T-helper 17 cell (primary cell): ENCODE measurements at regions not wholly inside any gene's neighbourhood (a gene's known extent, or its start where the extent isn't known, plus 50 kb on each side); places are given as distances from the start of the nearest gene placed in this dataset.

Experiments used
- ATAC-seq: fragments of 150-1000 bp; cut with Tn5 transposase; 2 replicates; pipeline ENCODE4 v1.10.0; 2021; ENCODE audit warnings: mild to moderate bottlenecking, moderate library complexity
- DNase-seq, 3 donors: peaks; one replicate each; pipeline versions ENCODE4 v3.0.0 to v3.0.0-alpha.2; 2020 to 2021
- H3K9me3 ChIP-seq: one replicate; pipeline ENCODE4 v1.7.0; 2013; ENCODE audit warnings: low read length, mild to moderate bottlenecking; ENCODE audit not compliant: control insufficient read depth, poor library complexity, severe bottlenecking
- H3K27ac Mint-ChIP-seq: one replicate; pipeline ENCODE4 v1.8.0; 2022; ENCODE audit warnings: mild to moderate bottlenecking, moderate library complexity, mixed read lengths
- H3K27me3 Mint-ChIP-seq: one replicate; pipeline ENCODE4 v1.8.0; 2022; ENCODE audit warnings: mixed read lengths
- H3K36me3 Mint-ChIP-seq: one replicate; pipeline ENCODE4 v1.8.0; 2022; ENCODE audit warnings: low read depth, mixed read lengths
- H3K4me1 Mint-ChIP-seq: one replicate; pipeline ENCODE4 v1.8.0; 2022; ENCODE audit warnings: mild to moderate bottlenecking, mixed read lengths
- H3K4me3 Mint-ChIP-seq: one replicate; pipeline ENCODE4 v1.8.0; 2022; ENCODE audit warnings: mild to moderate bottlenecking, moderate library complexity, mixed read lengths

- H3K9me3 ChIP-seq, result no peaks in the 10 kb centered on the region
- ATAC-seq (no peak), DNase-seq (no peak)
- H3K4me3 Mint-ChIP-seq, result no peak overlapping the region
- no peaks in the 10 kb centered on the region for H3K4me1 Mint-ChIP-seq
- H3K27me3 Mint-ChIP-seq, result no peaks in the 10 kb centered on the region
- H3K36me3 Mint-ChIP-seq, result no peaks in the 10 kb centered on the region
- no peak overlapping the region for H3K27ac Mint-ChIP-seq
These were observed 379.0 kb upstream of the NETO1 start for GRCh38 chr18:73246763-73247162.

- no peak overlapping the region for H3K4me3 Mint-ChIP-seq
- H3K9me3 ChIP-seq, result no peaks in the 10 kb centered on the region
- H3K27me3 Mint-ChIP-seq, result no peaks in the 10 kb centered on the region
- no peak for ATAC-seq
- no peaks in the 10 kb centered on the region for H3K4me1 Mint-ChIP-seq
- DNase-seq, result no peak
- no peak overlapping the region for H3K27ac Mint-ChIP-seq
- H3K36me3 Mint-ChIP-seq, result no peaks in the 10 kb centered on the region
These were observed 377.6 kb upstream of the NETO1 start for GRCh38 chr18:73245345-73245744.

GRCh38 chr18:73244401-73244800 lies 376.6 kb upstream of the NETO1 start:
- ATAC-seq (no peak), DNase-seq (no peak)
- Mint-ChIP-seq H3K27me3 (no peaks in the 10 kb centered on the region), H3K4me1 (no peaks in the 10 kb centered on the region), H3K36me3 (no peaks in the 10 kb centered on the region), H3K4me3 (no peak overlapping the region), H3K27ac (no peak overlapping the region)
- no peaks in the 10 kb centered on the region for H3K9me3 ChIP-seq

- Mint-ChIP-seq H3K36me3 (no peaks in the 10 kb centered on the region), H3K27ac (no peak overlapping the region), H3K27me3 (no peaks in the 10 kb centered on the region), H3K4me3 (no peak overlapping the region), H3K4me1 (no peaks in the 10 kb centered on the region)
- DNase-seq (no peak), ATAC-seq (no peak)
- no peaks in the 10 kb centered on the region for H3K9me3 ChIP-seq
These were observed 373.1 kb upstream of the NETO1 start for GRCh38 chr18:73240899-73241298.

- no peaks in the 10 kb centered on the region for H3K4me1 Mint-ChIP-seq
- no peak overlapping the region for H3K27ac Mint-ChIP-seq
- no peak for ATAC-seq
- H3K36me3 Mint-ChIP-seq, result no peaks in the 10 kb centered on the region
- no peak for DNase-seq
- H3K4me3 Mint-ChIP-seq, result no peak overlapping the region
- no peaks in the 10 kb centered on the region for H3K27me3 Mint-ChIP-seq
- no peaks in the 10 kb centered on the region for H3K9me3 ChIP-seq
These were observed 368.1 kb upstream of the NETO1 start for GRCh38 chr18:73235921-73236320.

- no peaks in the 10 kb centered on the region for H3K36me3 Mint-ChIP-seq
- no peak for ATAC-seq
- no peaks in the 10 kb centered on the region for H3K27me3 Mint-ChIP-seq
- H3K4me3 Mint-ChIP-seq, result no peak overlapping the region
- H3K27ac Mint-ChIP-seq, result no peak overlapping the region
- no peaks in the 10 kb centered on the region for H3K4me1 Mint-ChIP-seq
- H3K9me3 ChIP-seq, result no peaks in the 10 kb centered on the region
- DNase-seq, result no peak
These were observed 367.7 kb upstream of the NETO1 start for GRCh38 chr18:73235491-73235890.

- H3K36me3 Mint-ChIP-seq, result no peaks in the 10 kb centered on the region
- no peak overlapping the region for H3K4me3 Mint-ChIP-seq
- H3K9me3 ChIP-seq, result no peaks in the 10 kb centered on the region
- no peak overlapping the region for H3K27ac Mint-ChIP-seq
- DNase-seq (no peak), ATAC-seq (no peak)
- H3K27me3 Mint-ChIP-seq, result no peaks in the 10 kb centered on the region
- H3K4me1 Mint-ChIP-seq, result no peaks in the 10 kb centered on the region
These were observed 365.1 kb upstream of the NETO1 start for GRCh38 chr18:73232933-73233332.

- Mint-ChIP-seq H3K4me3 (no peak overlapping the region), H3K27me3 (no peaks in the 10 kb centered on the region), H3K4me1 (no peaks in the 10 kb centered on the region), H3K36me3 (no peaks in the 10 kb centered on the region), H3K27ac (no peak overlapping the region)
- no peak for ATAC-seq
- no peak for DNase-seq
- H3K9me3 ChIP-seq, result no peaks in the 10 kb centered on the region
These were observed 352.9 kb upstream of the NETO1 start for GRCh38 chr18:73220663-73221062.

GRCh38 chr18:73218293-73218692 lies 350.5 kb upstream of the NETO1 start:
- no peaks in the 10 kb centered on the region for H3K9me3 ChIP-seq
- no peak for DNase-seq

GRCh38 chr18:73214970-73215369 lies 347.2 kb upstream of the NETO1 start:
- H3K4me3 Mint-ChIP-seq, result no peak overlapping the region
- no peak overlapping the region for H3K27ac Mint-ChIP-seq
- DNase-seq (no peak), ATAC-seq (no peak)
- H3K36me3 Mint-ChIP-seq, result no peaks in the 10 kb centered on the region
- H3K9me3 ChIP-seq, result no peaks in the 10 kb centered on the region
- H3K27me3 Mint-ChIP-seq, result no peaks in the 10 kb centered on the region
- no peaks in the 10 kb centered on the region for H3K4me1 Mint-ChIP-seq

More at GRCh38 chr18:73218293-73218692, 350.5 kb upstream of the NETO1 start:
- H3K36me3 Mint-ChIP-seq, result no peaks in the 10 kb centered on the region
- H3K4me1 Mint-ChIP-seq, result no peaks in the 10 kb centered on the region
- ATAC-seq, result no peak
- H3K27me3 Mint-ChIP-seq, result no peaks in the 10 kb centered on the region
- no peak overlapping the region for H3K4me3 Mint-ChIP-seq
- no peak overlapping the region for H3K27ac Mint-ChIP-seq

GRCh38 chr18:73212442-73212841 lies 344.7 kb upstream of the NETO1 start:
- Mint-ChIP-seq H3K4me3 (no peak overlapping the region), H3K36me3 (no peaks in the 10 kb centered on the region), H3K4me1 (no peaks in the 10 kb centered on the region), H3K27ac (no peak overlapping the region), H3K27me3 (no peaks in the 10 kb centered on the region)
- ATAC-seq (no peak), DNase-seq (no peak)
- H3K9me3 ChIP-seq, result no peaks in the 10 kb centered on the region

- Mint-ChIP-seq H3K27ac (no peak overlapping the region), H3K4me1 (no peaks in the 10 kb centered on the region), H3K36me3 (no peaks in the 10 kb centered on the region), H3K4me3 (no peak overlapping the region), H3K27me3 (no peaks in the 10 kb centered on the region)
- DNase-seq (no peak), ATAC-seq (no peak)
- peaks cover 2% of the 10 kb centered on the region for H3K9me3 ChIP-seq
These were observed 334.2 kb upstream of the NETO1 start for GRCh38 chr18:73201940-73202339.

GRCh38 chr18:73199151-73199550 lies 331.4 kb upstream of the NETO1 start:
- no peaks in the 10 kb centered on the region for H3K4me1 Mint-ChIP-seq
- H3K4me3 Mint-ChIP-seq, result no peak overlapping the region
- no peak overlapping the region for H3K27ac Mint-ChIP-seq
- ATAC-seq (no peak), DNase-seq (no peak)
- H3K9me3 ChIP-seq, result peaks cover 2% of the 10 kb centered on the region
- H3K27me3 Mint-ChIP-seq, result no peaks in the 10 kb centered on the region
- H3K36me3 Mint-ChIP-seq, result no peaks in the 10 kb centered on the region

GRCh38 chr18:73189718-73190117 lies 321.9 kb upstream of the NETO1 start:
- no peaks in the 10 kb centered on the region for H3K36me3 Mint-ChIP-seq

GRCh38 chr18:73168236-73168635 lies 300.4 kb upstream of the NETO1 start:
- DNase-seq (no peak), ATAC-seq (no peak)
- no peak overlapping the region for H3K27ac Mint-ChIP-seq
- no peaks in the 10 kb centered on the region for H3K4me1 Mint-ChIP-seq
- H3K27me3 Mint-ChIP-seq, result no peaks in the 10 kb centered on the region
- H3K9me3 ChIP-seq, result no peaks in the 10 kb centered on the region
- H3K4me3 Mint-ChIP-seq, result no peak overlapping the region
- no peaks in the 10 kb centered on the region for H3K36me3 Mint-ChIP-seq

More at GRCh38 chr18:73189718-73190117, 321.9 kb upstream of the NETO1 start:
- H3K4me1 Mint-ChIP-seq, result no peaks in the 10 kb centered on the region
- H3K27me3 Mint-ChIP-seq, result no peaks in the 10 kb centered on the region
- no peak overlapping the region for H3K4me3 Mint-ChIP-seq
- no peak for DNase-seq
- H3K9me3 ChIP-seq, result no peaks in the 10 kb centered on the region
- no peak for ATAC-seq
- H3K27ac Mint-ChIP-seq, result no peak overlapping the region
